PFSK-1 (cell line): ENCODE measurements at regions not wholly inside any gene's neighbourhood (a gene's known extent, or its start where the extent isn't known, plus 50 kb on each side); places are given as distances from the start of the nearest gene placed in this dataset.

Experiments used
- POLR2AphosphoS5 ChIP-seq: IDR thresholded peaks from 2 replicates; pipeline ENCODE4 v1.6.1; 2012; ENCODE audit warnings: low read depth, mild to moderate bottlenecking, control low read depth, low read length, moderate library complexity
- REST ChIP-seq, 2 experiments: IDR thresholded peaks; 2 replicates each; pipeline versions ENCODE4 v1.6.1 to v1.8.0; 2011 to 2012; ENCODE audit warnings: low read depth in 2 of 2, low read length in 2 of 2, control low read depth in 1 of 2, inconsistent platforms in 1 of 2, mild to moderate bottlenecking in 1 of 2, moderate library complexity in 1 of 2; ENCODE audit not compliant: insufficient read depth in 1 of 2

GRCh38 chr6:37105148-37106050, 64.6 kb upstream of the PIM1 start:
- no peak for TF ChIP-seq POLR2AphosphoS5
- no peak for TF ChIP-seq REST (IDR thresholded peaks at IDR 0.05; ENCODE audit: insufficient read depth in 1 of 2, low read depth in 2 of 2, low read length in 2 of 2)
